ENCODE measurements at regions not wholly inside any gene's neighbourhood (a gene's known extent, or its start where the extent isn't known, plus 50 kb on each side); places are given as distances from the start of the nearest gene placed in this dataset.

GRCh38 chr1:34320053-34320669, 143.5 kb downstream of the C1orf94 start:
- Histone ChIP-seq H3K9me3 (peaks cover 0 to 19% (median 15%) of the 10 kb centered on the region in 4 donors), H3K4me3 (no peak overlapping the region), H3K27ac (replicated peaks in 1 of 4) (no peak overlapping the region), H3K27me3 (peaks cover 0 to 5% (median 0%) of the 10 kb centered on the region in 4 donors), H3K4me1 (no peaks in the 10 kb centered on the region), H3K36me3 (no peaks in the 10 kb centered on the region)
- WGBS: 67% methylated on average over 1 of the region's 1 CpG
- no peak for TF ChIP-seq POLR2A (IDR thresholded peaks at IDR 0.05; ENCODE audit: low read depth)
- TF ChIP-seq EP300 (IDR thresholded peaks at IDR 0.05): no peak
- no peak for TF ChIP-seq POLR2AphosphoS5 (IDR thresholded peaks at IDR 0.05)
- no peak for TF ChIP-seq CTCF (IDR thresholded peaks at IDR 0.05)
- DNase-seq (ENCODE audit: extremely low spot score): peak; percentile 70
- intact Hi-C loops (cut with DNase I): no loop called here

GRCh38 chr1:34322969-34323368, 146.3 kb downstream of the C1orf94 start:
- H3K27me3 ChIP-seq: peaks cover 0 to 17% (median 0%) of the 10 kb centered on the region in 4 donors
- H3K27ac ChIP-seq (replicated peaks in 1 of 4): no peak overlapping the region
- H3K36me3 ChIP-seq: no peaks in the 10 kb centered on the region
- peak; percentile 86 for DNase-seq (ENCODE audit: extremely low spot score)
- WGBS: 60% methylated on average over 3 of the region's 3 CpGs
- intact Hi-C loops (cut with DNase I): no loop called here
- TF ChIP-seq POLR2AphosphoS5 (IDR thresholded peaks at IDR 0.05) (no peak), EP300 (IDR thresholded peaks at IDR 0.05) (no peak), POLR2A (IDR thresholded peaks at IDR 0.05; ENCODE audit: low read depth) (no peak), CTCF (IDR thresholded peaks at IDR 0.05) (no peak)
- H3K4me3 ChIP-seq: no peak overlapping the region
- no peaks in the 10 kb centered on the region for H3K9me3 ChIP-seq
- H3K4me1 ChIP-seq: no peaks in the 10 kb centered on the region

GRCh38 chr1:34324879-34325440, 148.3 kb downstream of the C1orf94 start:
- H3K27me3 ChIP-seq: peaks cover 0 to 17% (median 0%) of the 10 kb centered on the region in 4 donors
- no peak for TF ChIP-seq POLR2A (IDR thresholded peaks at IDR 0.05; ENCODE audit: low read depth)
- TF ChIP-seq POLR2AphosphoS5 (IDR thresholded peaks at IDR 0.05): no peak
- no peak for TF ChIP-seq CTCF (IDR thresholded peaks at IDR 0.05)
- TF ChIP-seq EP300 (IDR thresholded peaks at IDR 0.05): no peak
- no peaks in the 10 kb centered on the region for H3K4me1 ChIP-seq
- 70% methylated on average over 10 of the region's 10 CpGs for WGBS
- no peaks in the 10 kb centered on the region for H3K36me3 ChIP-seq
- DNase-seq (ENCODE audit: extremely low spot score): peak; percentile 53
- H3K27ac ChIP-seq (replicated peaks in 1 of 4): no peak overlapping the region
- intact Hi-C loops (cut with DNase I): no loop called here
- no peaks in the 10 kb centered on the region for H3K9me3 ChIP-seq
- no peak overlapping the region for H3K4me3 ChIP-seq

- no peak overlapping the region for H3K27ac ChIP-seq (replicated peaks in 1 of 4)
- no peak for TF ChIP-seq POLR2A (IDR thresholded peaks at IDR 0.05; ENCODE audit: low read depth)
- no peak for TF ChIP-seq POLR2AphosphoS5 (IDR thresholded peaks at IDR 0.05)
- TF ChIP-seq CTCF (IDR thresholded peaks at IDR 0.05): no peak
- no peak for TF ChIP-seq EP300 (IDR thresholded peaks at IDR 0.05)
- peaks cover 0 to 18% (median 0%) of the 10 kb centered on the region in 4 donors for H3K27me3 ChIP-seq
- DNase-seq (ENCODE audit: extremely low spot score): peak; percentile 90
- no peaks in the 10 kb centered on the region for H3K9me3 ChIP-seq
- WGBS: 48% methylated on average over 7 of the region's 8 CpGs
- no peak overlapping the region for H3K4me3 ChIP-seq
- H3K36me3 ChIP-seq: no peaks in the 10 kb centered on the region
- intact Hi-C loops (cut with DNase I): no loop called here
- no peaks in the 10 kb centered on the region for H3K4me1 ChIP-seq
Measured at GRCh38 chr1:34328281-34328799, 151.6 kb downstream of the C1orf94 start.

Data from esophagus muscularis mucosa (tissue), 4 donors.